T47D (cell line): ENCODE measurements at regions not wholly inside any gene's neighbourhood (a gene's known extent, or its start where the extent isn't known, plus 50 kb on each side); places are given as distances from the start of the nearest gene placed in this dataset.

Experiments used
- DNase-seq, 2 experiments: peaks; one replicate each; pipeline versions ENCODE4 v3.0.0 to v3.0.0-alpha.2; 2011 to 2012; ENCODE audit warnings: low read depth in 1 of 2, low spot score in 1 of 2
- JUND ChIP-seq: IDR thresholded peaks from 2 replicates; pipeline ENCODE4 v1.6.1; 2012; ENCODE audit warnings: low read depth
- in situ Hi-C: cut with HindIII; loops from 2 replicates; pipeline ENCODE4 v1.10.0; 2016; ENCODE audit warnings: low sequenced_read_pairs, low pct_unique_long_range_greater_than_20kb

DNA sequence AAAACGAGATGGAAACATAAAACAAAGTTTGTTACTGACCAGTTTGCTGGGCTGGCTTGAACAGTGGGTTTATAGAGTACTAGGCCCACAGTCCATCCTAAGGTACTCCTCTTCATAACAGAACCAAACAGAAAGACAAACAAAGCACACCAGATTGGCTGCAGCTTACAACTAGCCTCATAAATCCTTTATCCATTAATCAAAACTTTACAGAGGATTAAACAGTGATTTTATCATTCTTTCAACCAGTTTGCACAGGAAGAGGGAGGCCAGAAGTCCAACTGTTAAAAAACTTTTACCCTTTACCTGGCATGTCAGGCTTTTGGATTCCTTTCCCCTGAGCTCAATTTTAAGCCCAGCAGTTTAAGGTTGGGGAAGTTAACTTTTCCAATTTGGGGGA lies 1467.6 kb downstream of the MAT2B start:
- TF ChIP-seq JUND, result peak; percentile 97
- in situ Hi-C loops, result no loop called here
- peak; percentile 23 to 78 for DNase-seq

DNA sequence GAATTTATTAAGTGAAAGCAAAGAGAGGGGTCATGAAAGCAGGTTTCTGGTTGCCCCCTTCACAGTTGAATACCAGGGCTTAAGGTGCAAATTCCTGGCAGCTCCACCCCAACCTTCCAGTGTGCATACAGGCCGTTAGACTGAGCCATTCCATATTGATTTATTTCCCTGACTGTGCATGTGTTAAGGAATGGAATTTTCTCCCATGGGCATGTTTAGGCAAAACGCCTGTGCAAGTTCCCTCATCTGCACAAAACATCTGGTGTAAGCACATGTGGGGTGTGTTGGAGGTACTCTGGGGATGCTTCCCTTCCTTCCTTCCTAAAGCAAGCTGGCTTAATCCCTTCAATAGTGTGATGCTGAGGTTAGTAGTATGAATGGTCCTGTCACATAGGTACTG lies 1470.6 kb downstream of the MAT2B start:
- DNase-seq, result no peak
- in situ Hi-C loops, result no loop called here
- no peak for TF ChIP-seq JUND

DNA sequence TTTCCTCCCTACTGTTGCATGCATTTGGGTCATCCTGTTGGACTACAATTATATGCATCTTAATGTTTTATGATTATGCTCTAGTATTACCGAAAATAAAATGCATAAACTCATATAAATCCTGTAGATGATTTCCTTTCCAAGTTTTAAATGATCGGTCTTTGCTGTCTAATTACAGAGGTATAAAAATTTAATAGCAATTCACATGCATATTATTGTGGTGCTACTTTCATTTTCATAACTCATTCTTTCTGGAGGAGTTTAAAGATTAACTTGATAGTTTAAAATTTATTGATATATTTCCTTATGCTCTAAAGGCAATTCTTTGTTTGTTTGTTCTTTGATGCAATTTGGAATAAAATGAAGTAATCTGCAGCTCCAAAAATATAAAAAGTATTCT lies 1475.1 kb downstream of the MAT2B start:
- in situ Hi-C loops, result no loop called here
- TF ChIP-seq JUND, result no peak
- DNase-seq, result no peak

DNA sequence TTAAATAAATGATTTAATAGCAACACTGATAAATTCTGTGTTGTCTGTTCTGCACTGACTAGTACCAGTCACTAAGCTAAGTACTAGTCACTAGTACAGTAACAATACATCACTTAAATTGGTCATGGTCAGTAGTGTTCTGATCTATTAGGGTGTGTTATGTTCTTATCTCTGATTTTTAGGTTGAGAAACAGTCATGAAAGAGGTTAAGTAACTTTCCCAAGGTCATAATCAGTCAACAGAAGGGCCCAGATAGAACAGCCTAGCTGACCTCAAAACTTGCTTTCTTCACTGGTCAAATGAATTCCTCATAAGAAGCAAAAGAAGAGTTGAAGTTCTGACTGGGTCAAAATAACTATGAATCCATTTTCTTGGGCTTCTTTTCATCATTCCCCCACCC lies 1492.7 kb downstream of the MAT2B start:
- TF ChIP-seq JUND, result no peak
- no peak for DNase-seq
- in situ Hi-C loops, result no loop called here

DNA sequence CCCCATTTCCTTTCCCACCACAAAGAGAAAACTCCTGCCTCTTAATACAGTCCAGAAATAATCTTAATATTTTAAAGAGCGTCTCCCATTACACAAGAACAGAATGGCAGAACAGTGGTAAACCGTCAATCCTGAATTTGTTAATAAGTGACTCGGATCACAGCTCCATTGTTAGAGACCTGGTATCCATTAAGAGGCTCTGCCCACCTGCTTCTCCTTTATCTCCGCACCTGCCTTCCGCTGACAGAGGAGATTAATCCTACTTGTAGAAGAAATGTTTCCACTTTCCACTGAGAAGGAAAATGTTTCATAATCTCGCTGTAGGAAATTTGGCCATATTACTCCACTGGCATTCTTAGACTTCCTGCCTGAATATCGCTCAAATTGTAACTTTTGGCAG lies 1493.2 kb downstream of the MAT2B start:
- DNase-seq, result no peak
- no peak for TF ChIP-seq JUND
- in situ Hi-C loops, result no loop called here

DNA sequence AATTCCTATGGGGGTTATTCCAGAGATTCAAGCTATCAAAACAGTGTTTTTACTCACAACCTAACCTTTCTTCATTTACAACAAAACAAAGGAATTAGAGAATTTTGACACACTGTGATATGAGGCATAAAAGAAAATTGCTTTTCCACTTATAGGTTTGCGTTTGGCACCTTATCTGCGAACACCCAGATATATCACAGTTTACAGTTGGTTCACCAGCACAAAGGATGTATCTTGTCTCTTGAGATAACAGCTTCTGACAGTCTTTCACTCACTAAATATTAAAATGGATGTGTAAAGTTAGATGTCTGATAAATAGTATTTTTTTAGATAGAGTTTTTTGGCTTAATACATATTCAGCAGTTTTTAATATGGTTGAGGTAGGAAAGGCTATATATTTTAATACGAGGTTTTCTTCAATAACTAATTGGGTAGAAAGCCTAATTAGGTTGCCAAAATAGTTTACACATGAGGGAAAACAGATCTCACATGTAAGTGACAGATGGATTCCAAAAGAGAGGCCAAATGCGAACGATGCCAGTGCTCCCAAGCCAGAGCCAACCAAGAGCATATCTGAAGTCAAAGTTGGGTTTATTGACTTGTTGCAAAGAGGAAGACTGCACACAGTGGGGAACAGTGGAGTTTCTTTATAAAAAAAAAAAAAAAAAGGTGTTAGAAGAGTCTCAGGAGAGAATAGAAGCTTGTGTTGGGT lies 1495.2 kb downstream of the MAT2B start:
- no peak for TF ChIP-seq JUND
- in situ Hi-C loops, result no loop called here
- no peak for DNase-seq

DNA sequence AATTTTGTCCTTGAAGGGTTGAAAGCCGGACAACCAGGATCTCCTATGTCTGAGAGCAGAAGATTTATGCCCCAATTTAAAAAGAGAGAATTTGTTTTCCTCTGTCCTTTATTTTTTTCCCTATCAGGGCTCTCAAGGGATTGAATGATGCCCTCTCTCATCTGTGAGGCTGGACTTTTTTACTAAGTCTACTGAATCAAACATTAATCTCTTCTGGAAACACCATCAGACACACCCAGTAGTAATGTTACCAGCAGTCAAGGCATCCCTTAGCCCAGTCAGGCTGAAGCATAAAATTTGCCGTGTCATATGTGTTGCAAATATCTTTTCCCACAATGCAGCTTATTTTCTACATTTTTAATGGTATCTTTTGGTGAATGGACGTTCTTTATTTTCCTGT lies 1497.9 kb downstream of the MAT2B start:
- no peak for TF ChIP-seq JUND
- DNase-seq, result no peak
- in situ Hi-C loops, result no loop called here

DNA sequence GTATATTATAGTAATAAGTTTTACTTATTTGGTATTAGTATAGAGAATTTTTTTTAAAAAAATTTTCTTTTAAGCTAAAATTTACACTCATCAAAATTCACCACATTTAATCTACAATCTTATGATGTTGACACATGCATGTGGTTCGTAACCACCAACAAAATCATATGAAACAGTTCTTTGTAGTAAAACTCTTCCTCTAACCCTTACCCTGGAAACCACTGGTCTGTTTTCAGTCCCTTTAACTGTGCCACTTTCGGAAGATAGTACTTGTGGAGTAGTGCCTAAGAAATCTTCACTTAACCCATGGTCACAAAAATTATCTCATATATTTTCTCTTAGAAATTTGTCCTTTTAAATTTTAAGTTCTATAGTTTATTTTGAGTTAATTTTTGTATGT lies 1498.8 kb downstream of the MAT2B start:
- no peak for DNase-seq
- in situ Hi-C loops, result no loop called here
- no peak for TF ChIP-seq JUND

DNA sequence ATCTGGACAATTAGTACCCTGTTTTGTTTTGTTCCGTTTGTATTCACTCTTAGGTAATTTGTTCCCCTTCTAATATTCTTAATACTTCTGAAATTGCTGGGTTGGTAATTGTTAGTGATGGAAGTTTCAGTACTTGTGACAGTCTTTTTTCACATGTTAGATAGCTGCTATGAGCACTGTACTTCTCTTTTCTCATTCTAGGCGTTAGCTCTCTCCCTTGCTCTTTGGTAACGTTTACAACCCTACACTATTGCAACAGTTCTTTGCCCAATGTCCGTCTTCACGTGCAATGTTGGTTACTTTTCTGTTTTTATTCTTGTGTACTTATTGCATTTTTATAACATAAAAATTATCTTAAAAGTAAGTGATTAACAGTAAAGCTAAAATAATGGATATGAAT lies 1509.0 kb downstream of the MAT2B start:
- no peak for DNase-seq
- in situ Hi-C loops, result no loop called here
- TF ChIP-seq JUND, result no peak

DNA sequence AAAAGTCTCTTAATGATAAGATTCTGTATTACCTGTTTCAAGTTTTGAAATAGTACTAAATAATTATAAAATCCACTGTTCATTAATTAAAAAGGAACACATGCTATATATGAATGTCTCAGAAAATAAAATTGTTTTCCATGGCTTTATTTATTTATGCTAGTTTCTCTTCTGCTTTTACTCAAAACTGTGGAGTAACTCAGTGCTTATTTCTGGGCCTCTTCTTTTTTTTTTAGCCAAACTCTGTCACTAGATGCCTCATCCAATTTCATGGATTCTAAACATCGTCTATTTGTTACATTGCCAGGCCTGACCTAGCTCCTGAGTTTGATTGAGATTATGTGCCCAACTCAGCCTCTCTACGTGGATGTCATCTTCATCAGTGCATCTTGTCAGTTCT lies 1509.7 kb downstream of the MAT2B start:
- TF ChIP-seq JUND, result no peak
- in situ Hi-C loops, result no loop called here
- DNase-seq, result no peak

DNA sequence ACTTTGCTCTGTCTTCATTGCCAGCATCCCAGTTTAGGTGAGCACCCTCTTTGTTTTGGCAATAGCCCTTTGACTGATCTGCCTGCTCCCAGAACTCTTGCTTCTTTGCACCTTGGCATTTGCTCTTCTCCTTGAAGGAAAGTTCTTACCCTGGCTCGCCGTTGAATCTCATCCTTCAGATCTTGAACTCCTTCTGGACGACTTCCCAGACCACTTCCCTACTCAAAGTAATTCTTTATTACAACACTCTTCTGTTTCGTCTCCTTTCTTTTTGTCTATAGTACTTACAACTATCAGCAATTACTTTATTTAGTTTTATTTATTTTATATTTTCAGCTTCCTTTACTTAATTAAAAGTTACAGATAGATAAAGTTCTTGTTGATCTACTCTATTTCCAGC lies 1510.1 kb downstream of the MAT2B start:
- in situ Hi-C loops, result no loop called here
- no peak for TF ChIP-seq JUND
- DNase-seq, result peak in 1 of 2 experiments; percentile 2

DNA sequence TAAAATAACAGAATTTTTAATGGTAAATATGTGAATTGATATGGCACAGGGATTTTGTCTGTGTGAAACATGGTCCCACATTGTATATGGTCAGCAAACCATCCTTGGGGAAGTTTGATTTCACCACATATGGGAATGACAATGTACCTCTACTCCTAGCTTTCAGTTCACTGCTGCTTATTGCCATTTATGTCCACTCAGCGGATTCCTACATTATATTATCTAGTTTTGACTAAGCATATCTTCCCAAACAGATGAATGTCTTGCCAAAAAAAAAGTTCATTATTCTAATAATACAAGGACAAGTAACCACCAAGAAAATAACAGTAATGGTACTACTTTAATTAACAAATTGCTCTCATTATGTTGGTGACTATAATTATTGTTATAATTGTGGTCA lies 1521.6 kb downstream of the MAT2B start:
- DNase-seq, result no peak
- no peak for TF ChIP-seq JUND
- in situ Hi-C loops, result no loop called here

DNA sequence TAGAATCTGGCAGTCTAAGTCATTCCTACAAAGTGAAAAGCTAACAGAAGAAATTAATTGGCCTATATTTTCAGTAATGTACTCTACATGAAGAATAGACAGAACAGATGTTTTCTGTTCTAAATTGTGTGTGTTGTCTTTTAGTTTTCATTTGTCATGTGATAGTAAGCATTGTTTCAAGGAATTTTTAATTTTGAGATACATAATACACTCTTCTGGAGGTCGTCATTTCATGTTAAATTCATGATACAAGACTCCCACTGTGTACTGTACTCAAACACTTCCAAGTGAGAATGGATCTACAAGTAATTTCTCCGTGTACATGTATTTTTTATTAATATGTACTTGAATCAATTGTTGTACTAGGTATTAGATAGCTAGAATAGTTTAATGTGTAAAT lies 1522.9 kb downstream of the MAT2B start:
- no peak for DNase-seq
- no peak for TF ChIP-seq JUND
- in situ Hi-C loops, result no loop called here
